Endothelial cell of umbilical vein (primary cell): ENCODE measurements at regions not wholly inside any gene's neighbourhood (a gene's known extent, or its start where the extent isn't known, plus 50 kb on each side); places are given as distances from the start of the nearest gene placed in this dataset.

Experiments
- BruUV-seq: library from RNA; stranded (reverse); fragments of 400-500 nt; replicated peaks from 2 replicates; lab custom pipeline; 2021; lab: Mats Ljungman, UMichigan
- CTCF ChIA-PET: fragments of 300-600, 350-600 bp; sonication (Branson Sonifier 250); formaldehyde crosslinking; loops from one replicate; lab custom pipeline; 2021; ENCODE audit warnings: antibody characterized with exemption, inconsistent platforms; lab: Charles Lee
- POLR2A ChIA-PET: fragments of 300-600, 350-600 bp; sonication (Branson Sonifier 250); formaldehyde crosslinking; loops from one replicate; lab custom pipeline; 2021; ENCODE audit warnings: antibody characterized with exemption, inconsistent platforms; lab: Charles Lee
- DNase-seq: peaks from one replicate; pipeline ENCODE4 v3.0.0-alpha.2; 2011; ENCODE audit warnings: low read depth, low spot score
- FAIRE-seq: peaks from 2 replicates; lab custom pipeline; 2011; peaks lifted over from hg19 to GRCh38; lab: Jason Lieb, UNC
- H2AFZ ChIP-seq: 2 replicates; pipeline ENCODE4 v1.6.0; 2012; ENCODE audit warnings: low read depth, low read length, control low read depth, inconsistent platforms
- H3K27ac ChIP-seq: 2 replicates; pipeline ENCODE4 v1.5.1; 2011; ENCODE audit warnings: low read depth, mild to moderate bottlenecking, control low read depth, low read length, moderate library complexity; ENCODE audit not compliant: insufficient read depth
- H3K27me3 ChIP-seq, 2 experiments: 2 replicates each; pipeline versions ENCODE4 v1.6.0 to v1.6.1; 2011; ENCODE audit warnings: low read length in 2 of 2, mixed read lengths in 1 of 2; ENCODE audit not compliant: control insufficient read depth in 2 of 2, insufficient read depth in 2 of 2
- H3K36me3 ChIP-seq, 2 experiments: 2 replicates in 1 of 2; 3 replicates in 1 of 2; pipeline ENCODE4 v1.5.1; 2011; ENCODE audit warnings: low read length in 2 of 2, mild to moderate bottlenecking in 1 of 2, moderate library complexity in 1 of 2; ENCODE audit not compliant: control insufficient read depth in 2 of 2, insufficient read depth in 2 of 2; ENCODE audit errors: extremely low read depth in 1 of 2
- H3K4me1 ChIP-seq: 3 replicates; pipeline ENCODE4 v1.5.1; 2011; ENCODE audit warnings: mild to moderate bottlenecking, low read length; ENCODE audit not compliant: control insufficient read depth, insufficient read depth; ENCODE audit errors: extremely low read depth
- H3K4me2 ChIP-seq: 2 replicates; pipeline ENCODE4 v1.6.1; 2011; ENCODE audit warnings: low read length, control low read depth, mixed read lengths; ENCODE audit not compliant: insufficient read depth
- H3K4me3 ChIP-seq, 3 experiments: fragments of 200-600 bp in 1 of 3; sonication (generic), shearing (Covaris generic) in 1 of 3; replicated peaks in 1 of 3; 2 replicates each; pipeline ENCODE4 v1.5.1; 2011 to 2016; ENCODE audit warnings: control low read depth in 3 of 3, low read length in 3 of 3, mild to moderate bottlenecking in 2 of 3, inconsistent platforms in 1 of 3, low read depth in 1 of 3, moderate library complexity in 1 of 3; ENCODE audit not compliant: insufficient read depth in 1 of 3
- H3K79me2 ChIP-seq: 2 replicates; pipeline ENCODE4 v1.6.0; 2012; ENCODE audit warnings: low read length, inconsistent platforms; ENCODE audit not compliant: control insufficient read depth, insufficient read depth
- H3K9ac ChIP-seq: replicated peaks from 2 replicates; pipeline ENCODE3; 2011; ENCODE audit warnings: low read length, control low read depth; ENCODE audit not compliant: insufficient read depth; ENCODE audit errors: extremely low read depth
- H3K9me1 ChIP-seq: replicated peaks from 3 replicates; pipeline ENCODE4 v1.6.0; 2011; ENCODE audit warnings: mild to moderate bottlenecking, low read length; ENCODE audit not compliant: control insufficient read depth, insufficient read depth; ENCODE audit errors: extremely low read depth
- H3K9me3 ChIP-seq: replicated peaks from 2 replicates; pipeline ENCODE4 v1.5.1; 2012; ENCODE audit warnings: low read length, inconsistent platforms; ENCODE audit not compliant: control insufficient read depth, insufficient read depth
- H4K20me1 ChIP-seq: replicated peaks from 2 replicates; pipeline ENCODE3; 2011; ENCODE audit warnings: mild to moderate bottlenecking, low read length; ENCODE audit not compliant: control insufficient read depth, insufficient read depth; ENCODE audit errors: extremely low read depth
- CTCF ChIP-seq, 2 donors: IDR thresholded peaks; 1 replicate in 1 of 2; 2 replicates in 1 of 2; pipeline ENCODE4 v1.5.1; 2011; ENCODE audit warnings: low read length in 2 of 2, mild to moderate bottlenecking in 2 of 2, moderate library complexity in 2 of 2, control low read depth in 1 of 2, inconsistent platforms in 1 of 2, low read depth in 1 of 2; ENCODE audit not compliant: insufficient read depth in 1 of 2; ENCODE audit errors: extremely low read depth in 1 of 2
- EZH2 ChIP-seq: IDR thresholded peaks from 2 replicates; pipeline ENCODE4 v1.6.1; 2012; ENCODE audit warnings: borderline replicate concordance, low read depth, mild to moderate bottlenecking, moderate library complexity, low read length, inconsistent platforms; ENCODE audit not compliant: severe bottlenecking
- FOS ChIP-seq: IDR thresholded peaks from 2 replicates; pipeline ENCODE4 v1.6.1; 2011; ENCODE audit warnings: mild to moderate bottlenecking, low read length, moderate library complexity, borderline replicate concordance; ENCODE audit not compliant: insufficient read depth
- GATA2 ChIP-seq: IDR thresholded peaks from 2 replicates; pipeline ENCODE4 v1.7.0; 2011; ENCODE audit warnings: low read depth, mild to moderate bottlenecking, moderate library complexity, mixed read lengths, low read length; ENCODE audit not compliant: insufficient read length, insufficient read depth
- JUN ChIP-seq: IDR thresholded peaks from 2 replicates; pipeline ENCODE4 v1.6.1; 2011; ENCODE audit warnings: borderline replicate concordance, low read depth; ENCODE audit not compliant: insufficient read length, insufficient read depth
- MAX ChIP-seq: IDR thresholded peaks from 2 replicates; pipeline ENCODE4 v1.6.1; 2011; ENCODE audit not compliant: insufficient read depth, insufficient read length
- MYC ChIP-seq: IDR thresholded peaks from one replicate; pipeline ENCODE4 v1.6.1; 2011; ENCODE audit warnings: mild to moderate bottlenecking, low read depth, low read length
- POLR2A ChIP-seq: IDR thresholded peaks from 2 replicates; pipeline ENCODE4 v1.6.1; 2012; ENCODE audit warnings: low read depth, mild to moderate bottlenecking, control low read depth, low read length
- POLR2AphosphoS5 ChIP-seq: IDR thresholded peaks from 2 replicates; pipeline ENCODE4 v1.6.1; 2012; ENCODE audit warnings: low read depth, mild to moderate bottlenecking, control low read depth, low read length, moderate library complexity; ENCODE audit not compliant: insufficient read depth
- dilution Hi-C: fragments of 300-500 bp; cut with MboI; formaldehyde crosslinking; loops from one replicate; pipeline ENCODE4 v1.15.0; 2019; ENCODE audit warnings: low sequenced_read_pairs; ENCODE audit not compliant: extremely low pct_ligation_motif_present
- intact Hi-C: fragments of 100-400 bp; cut with micrococcal nuclease; formaldehyde crosslinking; loops from one replicate; pipeline ENCODE4 v1.10.0; 2022

GRCh38 chr14:30114051-30114450, 186.4 kb upstream of the PRKD1 start:
- FAIRE-seq: no peak
- H3K4me2 ChIP-seq: no peak overlapping the region

More at GRCh38 chr14:30114051-30114450, 186.4 kb upstream of the PRKD1 start:
- Histone ChIP-seq H3K36me3 (no peaks in the 10 kb centered on the region), H3K27me3 (no peaks in the 10 kb centered on the region), H3K4me1 (no peaks in the 10 kb centered on the region), H2AFZ (no peak overlapping the region), H3K79me2 (no peaks in the 10 kb centered on the region), H3K9me3 (no peaks in the 10 kb centered on the region), H3K27ac (no peak overlapping the region), H3K4me3 (no peak overlapping the region), H3K9me1 (no peaks in the 10 kb centered on the region), H3K9ac (no peak overlapping the region), H4K20me1 (no peaks in the 10 kb centered on the region)
- DNase-seq: no peak
- ChIA-PET CTCF (no interaction called here), POLR2A (no interaction called here)
- TF ChIP-seq JUN: no peak
- TF ChIP-seq GATA2: no peak
- no peak for TF ChIP-seq MAX
- no peak for TF ChIP-seq MYC
- no peak for TF ChIP-seq EZH2
- no peak for TF ChIP-seq POLR2AphosphoS5
- TF ChIP-seq POLR2A: no peak
- no peak for TF ChIP-seq FOS
- TF ChIP-seq CTCF (IDR thresholded peaks at IDR 0.05; ENCODE audit: extremely low read depth in 1 of 2, insufficient read depth in 1 of 2, low read depth in 1 of 2, low read length in 2 of 2): no peak
- dilution Hi-C loops (no loop called here), intact Hi-C loops (no loop called here)
- no TSS peak for BruUV-seq
